ENCODE measurements at regions not wholly inside any gene's neighbourhood (a gene's known extent, or its start where the extent isn't known, plus 50 kb on each side); places are given as distances from the start of the nearest gene placed in this dataset.
"Not testable (repeated sequence)": the region's sequence is repeated elsewhere in the genome, so short reads cannot be mapped to it uniquely, and the experiment has no call there.

DNA sequence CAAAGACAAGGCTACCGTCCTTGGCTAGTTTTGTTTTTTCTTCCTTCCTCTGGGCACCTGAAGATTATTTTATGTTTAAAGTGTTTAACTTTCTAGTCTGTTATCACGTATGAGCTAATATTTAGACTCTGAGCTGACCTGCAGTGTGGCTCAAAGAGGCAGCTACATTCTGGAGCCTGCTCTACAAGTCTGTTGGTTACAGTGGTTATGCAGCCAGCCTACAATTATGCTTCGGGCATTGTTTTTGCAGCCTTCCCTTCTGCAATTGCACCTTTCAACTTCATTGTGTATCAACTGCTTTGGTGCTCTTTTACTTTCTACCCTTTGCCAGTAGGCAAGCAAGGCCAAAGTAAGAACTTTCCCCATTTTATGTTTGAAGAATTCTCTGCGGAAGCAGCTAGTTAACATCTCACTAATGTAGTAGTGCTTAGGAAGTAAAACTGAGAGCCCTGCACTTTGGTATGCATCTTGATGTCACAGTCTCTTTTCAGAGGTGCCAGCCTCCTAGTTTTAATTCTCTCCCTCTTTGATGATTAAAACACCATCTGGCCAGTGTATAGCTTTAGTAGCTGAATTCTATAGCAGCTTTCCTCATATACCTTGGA, 322.1 kb downstream of the FAM170A start:
- Mint-ChIP-seq H3K4me1 (peaks cover 8% of the 10 kb centered on the region), H3K9me3 (peaks cover 18% of the 10 kb centered on the region), H3K27ac (no peak overlapping the region), H3K36me3 (no peaks in the 10 kb centered on the region), H3K27me3 (ENCODE audit: low read depth) (no peaks in the 10 kb centered on the region), H3K4me3 (no peak overlapping the region)
- DNase-seq (ENCODE audit: low spot score in 2 of 2, unreplicated experiment in 2 of 2) = no peak
- TF ChIP-seq, protein P1, sequence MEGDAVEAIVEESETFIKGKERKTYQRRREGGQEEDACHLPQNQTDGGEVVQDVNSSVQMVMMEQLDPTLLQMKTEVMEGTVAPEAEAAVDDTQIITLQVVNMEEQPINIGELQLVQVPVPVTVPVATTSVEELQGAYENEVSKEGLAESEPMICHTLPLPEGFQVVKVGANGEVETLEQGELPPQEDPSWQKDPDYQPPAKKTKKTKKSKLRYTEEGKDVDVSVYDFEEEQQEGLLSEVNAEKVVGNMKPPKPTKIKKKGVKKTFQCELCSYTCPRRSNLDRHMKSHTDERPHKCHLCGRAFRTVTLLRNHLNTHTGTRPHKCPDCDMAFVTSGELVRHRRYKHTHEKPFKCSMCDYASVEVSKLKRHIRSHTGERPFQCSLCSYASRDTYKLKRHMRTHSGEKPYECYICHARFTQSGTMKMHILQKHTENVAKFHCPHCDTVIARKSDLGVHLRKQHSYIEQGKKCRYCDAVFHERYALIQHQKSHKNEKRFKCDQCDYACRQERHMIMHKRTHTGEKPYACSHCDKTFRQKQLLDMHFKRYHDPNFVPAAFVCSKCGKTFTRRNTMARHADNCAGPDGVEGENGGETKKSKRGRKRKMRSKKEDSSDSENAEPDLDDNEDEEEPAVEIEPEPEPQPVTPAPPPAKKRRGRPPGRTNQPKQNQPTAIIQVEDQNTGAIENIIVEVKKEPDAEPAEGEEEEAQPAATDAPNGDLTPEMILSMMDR (IDR thresholded peaks at IDR 0.05; ENCODE audit: unreplicated experiment) = no peak

DNA sequence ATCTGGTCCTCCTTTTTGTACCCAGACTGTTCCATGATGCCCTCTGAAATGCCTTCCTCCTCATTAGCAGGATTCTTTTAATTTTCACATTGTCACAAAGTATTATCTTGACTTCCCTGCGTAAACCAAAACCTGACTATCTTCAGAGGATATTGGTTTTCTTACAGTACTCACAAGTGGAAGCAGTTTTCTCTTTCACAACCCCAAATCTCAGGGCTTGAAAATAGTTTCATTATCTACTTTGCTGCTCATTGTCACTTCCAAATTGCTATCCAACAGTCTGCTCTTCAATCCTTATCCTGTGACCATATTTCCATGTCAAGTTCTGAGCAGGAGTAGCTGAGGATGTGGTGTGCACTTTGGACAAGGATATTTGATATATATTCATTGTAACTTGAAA, 324.1 kb downstream of the FAM170A start:
- Mint-ChIP-seq H3K4me3 (no peak overlapping the region), H3K36me3 (no peaks in the 10 kb centered on the region), H3K9me3 (peaks cover 13% of the 10 kb centered on the region), H3K27me3 (ENCODE audit: low read depth) (no peaks in the 10 kb centered on the region), H3K27ac (no peak overlapping the region), H3K4me1 (peaks cover 8% of the 10 kb centered on the region)
- no peak for DNase-seq (ENCODE audit: low spot score in 2 of 2, unreplicated experiment in 2 of 2)
- TF ChIP-seq, protein P1 (IDR thresholded peaks at IDR 0.05; ENCODE audit: unreplicated experiment) = no peak

DNA sequence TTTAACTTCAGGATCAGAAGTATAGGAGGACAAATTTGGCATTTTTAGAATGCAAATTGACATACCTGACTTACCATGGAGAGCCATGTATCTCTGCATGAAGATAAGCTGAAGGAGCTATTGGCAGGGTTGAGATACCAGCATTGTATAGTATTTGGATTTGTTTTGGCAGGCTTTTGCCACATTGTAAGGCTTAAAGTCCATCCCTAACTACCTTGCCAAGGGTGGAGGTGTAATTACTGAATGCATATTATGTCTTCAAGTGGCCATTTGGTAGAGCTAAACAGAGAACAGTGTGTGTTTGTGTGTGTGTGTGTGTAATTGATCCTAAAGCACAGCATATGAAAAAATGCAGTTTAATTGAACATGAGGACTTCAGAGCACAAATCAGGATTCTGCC, 324.7 kb downstream of the FAM170A start:
- no peak overlapping the region for H3K4me3 Mint-ChIP-seq
- no peaks in the 10 kb centered on the region for H3K27me3 Mint-ChIP-seq (ENCODE audit: low read depth)
- TF ChIP-seq, protein P1 (IDR thresholded peaks at IDR 0.05; ENCODE audit: unreplicated experiment) = no peak
- DNase-seq (ENCODE audit: low spot score in 2 of 2, unreplicated experiment in 2 of 2) = no peak
- peaks cover 8% of the 10 kb centered on the region for H3K4me1 Mint-ChIP-seq
- H3K9me3 Mint-ChIP-seq = peaks cover 13% of the 10 kb centered on the region
- H3K27ac Mint-ChIP-seq = no peak overlapping the region
- H3K36me3 Mint-ChIP-seq = no peaks in the 10 kb centered on the region

DNA sequence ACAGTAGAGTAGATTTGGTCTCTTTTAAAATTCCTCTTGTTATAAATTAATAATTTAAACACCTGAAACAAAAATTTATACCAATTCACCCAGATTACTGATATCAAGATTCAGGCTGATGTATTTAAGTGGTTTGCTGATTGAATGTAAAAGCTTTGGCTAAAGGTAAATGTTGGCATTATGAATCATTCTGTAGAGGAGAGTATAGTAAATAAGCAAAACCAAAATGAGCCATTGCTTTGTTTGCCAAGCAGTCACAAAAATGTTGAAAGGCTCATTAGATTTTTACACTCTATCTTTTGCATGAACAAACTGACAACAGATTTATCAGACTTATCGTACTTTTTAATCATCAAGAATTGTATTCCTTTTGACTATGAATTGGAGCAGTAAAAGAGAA, 332.6 kb downstream of the FAM170A start:
- Mint-ChIP-seq H3K4me3 (no peak overlapping the region), H3K27ac (no peak overlapping the region), H3K36me3 (no peaks in the 10 kb centered on the region), H3K27me3 (ENCODE audit: low read depth) (no peaks in the 10 kb centered on the region), H3K4me1 (no peaks in the 10 kb centered on the region), H3K9me3 (peaks cover 11% of the 10 kb centered on the region)
- TF ChIP-seq, protein P1 (IDR thresholded peaks at IDR 0.05; ENCODE audit: unreplicated experiment) = no peak
- no peak for DNase-seq (ENCODE audit: low spot score in 2 of 2, unreplicated experiment in 2 of 2)

DNA sequence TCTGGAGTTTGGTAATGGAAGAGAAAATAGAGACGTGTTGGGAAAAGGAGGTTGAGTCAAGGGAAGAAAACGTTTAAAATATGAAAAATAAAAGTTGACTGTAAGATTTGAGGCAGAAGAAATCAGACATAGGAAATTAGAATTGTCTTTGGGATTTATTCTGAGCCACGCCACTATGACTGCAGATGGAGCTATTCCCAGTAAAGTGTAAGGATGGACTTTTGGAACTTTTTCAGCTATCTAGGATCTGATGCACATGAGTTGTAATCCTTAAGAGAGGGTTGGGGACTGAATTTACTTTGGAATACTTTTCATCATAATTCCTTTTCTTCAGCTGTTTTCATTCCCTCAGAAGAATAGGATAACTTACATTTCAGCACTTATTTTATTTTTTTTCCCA, 336.7 kb downstream of the FAM170A start:
- no peak for DNase-seq (ENCODE audit: low spot score in 2 of 2, unreplicated experiment in 2 of 2)
- Mint-ChIP-seq H3K4me1 (no peaks in the 10 kb centered on the region), H3K27ac (no peak overlapping the region), H3K27me3 (ENCODE audit: low read depth) (no peaks in the 10 kb centered on the region), H3K9me3 (peaks cover 9% of the 10 kb centered on the region), H3K4me3 (no peak overlapping the region), H3K36me3 (no peaks in the 10 kb centered on the region)
- TF ChIP-seq, protein P1 (IDR thresholded peaks at IDR 0.05; ENCODE audit: unreplicated experiment) = no peak

DNA sequence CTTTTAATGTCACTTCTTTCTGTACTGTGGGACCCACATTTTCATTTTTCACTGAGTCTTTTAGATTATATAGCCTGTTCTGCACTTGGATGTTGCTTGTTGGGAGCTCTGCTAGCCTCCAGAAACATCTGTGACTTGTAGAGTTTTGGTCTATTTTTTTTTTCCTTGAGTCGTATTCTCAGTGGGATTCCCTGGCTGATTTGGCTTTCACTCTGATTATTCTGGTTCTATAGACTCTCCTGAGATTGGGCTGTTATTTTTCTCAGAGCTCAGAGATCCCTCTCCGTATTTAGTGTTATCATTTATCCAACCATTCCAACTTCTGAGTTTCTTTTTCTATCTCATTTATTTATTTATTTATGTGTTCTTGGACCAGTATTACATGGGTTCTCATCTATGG, 339.3 kb downstream of the FAM170A start:
- no peak for DNase-seq (ENCODE audit: low spot score in 2 of 2, unreplicated experiment in 2 of 2)
- no peak overlapping the region for H3K4me3 Mint-ChIP-seq
- TF ChIP-seq, protein P1 (IDR thresholded peaks at IDR 0.05; ENCODE audit: unreplicated experiment) = no peak
- H3K4me1 Mint-ChIP-seq = no peaks in the 10 kb centered on the region
- H3K9me3 Mint-ChIP-seq = peaks cover 6% of the 10 kb centered on the region
- no peak overlapping the region for H3K27ac Mint-ChIP-seq
- no peaks in the 10 kb centered on the region for H3K36me3 Mint-ChIP-seq
- no peaks in the 10 kb centered on the region for H3K27me3 Mint-ChIP-seq (ENCODE audit: low read depth)

DNA sequence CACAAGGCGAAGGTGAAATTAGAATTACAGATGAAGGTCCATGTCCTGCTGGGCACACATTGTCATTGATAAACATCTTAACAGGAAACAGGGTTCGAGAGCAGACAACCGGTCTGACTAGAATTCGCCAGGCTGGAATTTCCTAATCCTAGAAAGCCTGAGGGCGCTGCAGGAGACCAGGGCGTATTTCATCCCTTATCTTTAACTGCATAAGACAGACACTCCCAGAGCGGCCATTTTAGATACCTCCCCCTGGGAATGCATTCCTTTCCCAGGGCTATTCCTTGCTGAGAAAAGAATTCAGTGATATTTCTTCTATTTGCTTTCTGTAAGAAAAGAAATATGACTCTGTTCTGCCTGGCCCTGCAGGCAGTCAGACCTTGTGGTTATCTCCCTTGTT, 357.7 kb downstream of the FAM170A start:
- not testable (repeated sequence) for DNase-seq (ENCODE audit: low spot score in 2 of 2, unreplicated experiment in 2 of 2); H3K36me3 Mint-ChIP-seq; H3K4me3 Mint-ChIP-seq; H3K27me3 Mint-ChIP-seq (ENCODE audit: low read depth); H3K27ac Mint-ChIP-seq; H3K4me1 Mint-ChIP-seq
- peaks cover 47% of the 10 kb centered on the region for H3K9me3 Mint-ChIP-seq
